HEK293 (cell line): ENCODE measurements at regions not wholly inside any gene's neighbourhood (a gene's known extent, or its start where the extent isn't known, plus 50 kb on each side); places are given as distances from the start of the nearest gene placed in this dataset.

Source experiments
- CTCF ChIA-PET: fragments of 350-600 bp; formaldehyde crosslinking; extraction: SDS; loops from one replicate; lab custom pipeline; 2021; ENCODE audit warnings: antibody characterized with exemption; lab: Yijun Ruan, JAX
- POLR2A ChIA-PET: fragments of 300-600 bp; formaldehyde crosslinking; extraction: SDS; loops from one replicate; lab custom pipeline; 2020; ENCODE audit warnings: antibody characterized with exemption, inconsistent platforms; lab: Yijun Ruan, JAX
- H3K27ac ChIP-seq: fragments of 200-500 bp; sonication (Bioruptor generic); 2 replicates; pipeline ENCODE4 v1.5.1; 2014; ENCODE audit warnings: low read depth, low read length, control low read depth, inconsistent platforms; ENCODE audit errors: extremely low read depth
- H3K36me3 ChIP-seq, 2 experiments: fragments of 200-500 bp in 1 of 2; sonication (Bioruptor generic) in 1 of 2; 1 replicate in 1 of 2; 2 replicates in 1 of 2; pipeline ENCODE4 v1.5.1; 2014 to 2017; ENCODE audit warnings: inconsistent platforms in 2 of 2, low read length in 2 of 2; ENCODE audit not compliant: control insufficient read depth in 2 of 2, insufficient read depth in 1 of 2
- H3K4me1 ChIP-seq: fragments of 200-500 bp; sonication (Bioruptor generic); 2 replicates; pipeline ENCODE4 v1.5.1; 2014; ENCODE audit warnings: mild to moderate bottlenecking, low read length, inconsistent platforms; ENCODE audit not compliant: control insufficient read depth, insufficient read depth
- H3K4me3 ChIP-seq: 2 replicates; pipeline ENCODE4 v1.5.1; 2011; ENCODE audit warnings: low read depth, mild to moderate bottlenecking, control low read depth, low read length, moderate library complexity
- H3K9me3 ChIP-seq: fragments of 200-500 bp; sonication (Bioruptor generic); 2 replicates; pipeline ENCODE4 v1.5.1; 2014; ENCODE audit warnings: low read depth, low read length, inconsistent platforms; ENCODE audit not compliant: control insufficient read depth, insufficient read depth
- HOXA7 ChIP-seq: sonication (generic); formaldehyde crosslinking; IDR thresholded peaks from 2 replicates; pipeline ENCODE4 v1.8.1; 2022; ENCODE audit warnings: missing genetic modification reagents, borderline replicate concordance
- HOXC10 ChIP-seq: sonication (generic); formaldehyde crosslinking; IDR thresholded peaks from 2 replicates; pipeline ENCODE4 v1.8.1; 2023; ENCODE audit warnings: mild to moderate bottlenecking, missing genetic modification reagents
- KLF16 ChIP-seq: fragments of 450-650 bp; formaldehyde crosslinking; IDR thresholded peaks from 2 replicates; pipeline ENCODE4 v1.5.1; 2017; ENCODE audit warnings: missing biosample characterization, missing genetic modification characterization
- SETDB1 ChIP-seq: IDR thresholded peaks from one replicate; pipeline ENCODE4 v1.6.1; 2017; ENCODE audit warnings: mild to moderate bottlenecking, low read length, moderate library complexity, mixed read lengths; ENCODE audit not compliant: insufficient read length
- SP3 ChIP-seq: fragments of 450-650 bp; formaldehyde crosslinking; IDR thresholded peaks from 2 replicates; pipeline ENCODE4 v1.5.1; 2016; ENCODE audit warnings: missing biosample characterization, missing genetic modification characterization
- ZBTB1 ChIP-seq: fragments of 450-650 bp; formaldehyde crosslinking; IDR thresholded peaks from 2 replicates; pipeline ENCODE4 v1.5.1; 2016; ENCODE audit warnings: missing biosample characterization, missing genetic modification characterization
- ZBTB44 ChIP-seq: fragments of 450-650 bp; IDR thresholded peaks from 2 replicates; pipeline ENCODE4 v1.5.1; 2018; ENCODE audit warnings: missing biosample characterization, mild to moderate bottlenecking, missing genetic modification characterization
- ZFP69B ChIP-seq: fragments of 450-650 bp; formaldehyde crosslinking; IDR thresholded peaks from 2 replicates; pipeline ENCODE4 v1.5.1; 2016; ENCODE audit warnings: missing biosample characterization, missing genetic modification characterization
- ZNF10 ChIP-seq: fragments of 450-650 bp; formaldehyde crosslinking; IDR thresholded peaks from 2 replicates; pipeline ENCODE4 v1.5.1; 2017; ENCODE audit warnings: missing biosample characterization, missing genetic modification characterization
- ZNF114 ChIP-seq: fragments of 450-650 bp; formaldehyde crosslinking; IDR thresholded peaks from 2 replicates; pipeline ENCODE4 v1.5.0; 2017; ENCODE audit warnings: missing biosample characterization, missing genetic modification characterization
- ZNF138 ChIP-seq: fragments of 450-650 bp; formaldehyde crosslinking; IDR thresholded peaks from 2 replicates; pipeline ENCODE4 v1.5.1; 2016; ENCODE audit warnings: missing biosample characterization, missing genetic modification characterization, borderline replicate concordance
- ZNF18 ChIP-seq: fragments of 450-650 bp; formaldehyde crosslinking; IDR thresholded peaks from 2 replicates; pipeline ENCODE4 v1.5.1; 2016; ENCODE audit warnings: missing biosample characterization, missing genetic modification characterization
- ZNF24 ChIP-seq: fragments of 450-650 bp; formaldehyde crosslinking; IDR thresholded peaks from 2 replicates; pipeline ENCODE4 v1.5.1; 2016; ENCODE audit warnings: missing biosample characterization, missing genetic modification characterization
- ZNF274 ChIP-seq, 2 experiments: fragments of 200-500 bp in 1 of 2; fragments of 450-650 bp in 1 of 2; sonication (Bioruptor generic) in 1 of 2; formaldehyde crosslinking in 1 of 2; IDR thresholded peaks; 2 replicates each; pipeline versions ENCODE4 v1.5.1 to v1.6.1; 2014 to 2016; ENCODE audit warnings: borderline replicate concordance in 1 of 2, inconsistent platforms in 1 of 2, low read length in 1 of 2, missing biosample characterization in 1 of 2, missing genetic modification characterization in 1 of 2
- ZNF280C ChIP-seq: fragments of 450-650 bp; formaldehyde crosslinking; IDR thresholded peaks from 2 replicates; pipeline ENCODE4 v1.5.1; 2016; ENCODE audit warnings: missing biosample characterization, missing genetic modification characterization
- ZNF362 ChIP-seq: fragments of 450-650 bp; formaldehyde crosslinking; IDR thresholded peaks from 2 replicates; pipeline ENCODE4 v1.5.1; 2016; ENCODE audit warnings: missing biosample characterization, missing genetic modification characterization
- ZNF426 ChIP-seq: fragments of 450-650 bp; formaldehyde crosslinking; IDR thresholded peaks from 2 replicates; pipeline ENCODE4 v1.5.1; 2017; ENCODE audit warnings: missing biosample characterization, missing genetic modification characterization, mild to moderate bottlenecking, inconsistent platforms, moderate library complexity
- ZNF449 ChIP-seq: fragments of 450-650 bp; formaldehyde crosslinking; IDR thresholded peaks from 2 replicates; pipeline ENCODE4 v1.5.1; 2017; ENCODE audit warnings: missing biosample characterization, mild to moderate bottlenecking, missing genetic modification characterization, moderate library complexity
- ZNF670 ChIP-seq: fragments of 450-650 bp; formaldehyde crosslinking; IDR thresholded peaks from 2 replicates; pipeline ENCODE4 v1.5.1; 2016; ENCODE audit warnings: missing biosample characterization, missing genetic modification characterization, low read depth
- ZNF791 ChIP-seq: fragments of 450-650 bp; formaldehyde crosslinking; IDR thresholded peaks from 2 replicates; pipeline ENCODE4 v1.5.1; 2016; ENCODE audit warnings: missing biosample characterization, missing genetic modification characterization
- ZNF792 ChIP-seq: fragments of 450-650 bp; formaldehyde crosslinking; IDR thresholded peaks from 2 replicates; pipeline ENCODE4 v1.5.1; 2016; ENCODE audit warnings: missing biosample characterization, missing genetic modification characterization

- no peak for TF ChIP-seq HOXA7
- TF ChIP-seq ZNF362: no peak
- TF ChIP-seq KLF16 (tag by site-specific recombination): no peak
- no peak for TF ChIP-seq ZNF792
- TF ChIP-seq SETDB1: no peak
- TF ChIP-seq ZNF426: no peak
- no peak for TF ChIP-seq ZNF18
Observed at GRCh38 chr2:167764772-167765341, 482.5 kb downstream of the STK39 start (continued).

GRCh38 chr2:167761465-167762136 is 485.8 kb downstream of the STK39 start:
- no peak overlapping the region for H3K4me3 ChIP-seq
- CTCF ChIA-PET: interaction anchor here (0.9 kb wide), 1 partner anchor 9 kb away, joined by 3 read pairs; no protein-coding TSS in a partner anchor
- POLR2A ChIA-PET: no interaction called here
- H3K4me1 ChIP-seq: no peaks in the 10 kb centered on the region
- no peaks in the 10 kb centered on the region for H3K36me3 ChIP-seq
- no peaks in the 10 kb centered on the region for H3K9me3 ChIP-seq
- TF ChIP-seq SP3 (tag by site-specific recombination): no peak
- TF ChIP-seq ZNF10 (tag by site-specific recombination): no peak
- no peak for TF ChIP-seq ZNF426
- no peak for TF ChIP-seq ZNF670 (tag by site-specific recombination)
- no peak for TF ChIP-seq ZNF791 (tag by site-specific recombination)
- no peak for TF ChIP-seq ZBTB1 (tag by site-specific recombination)
- no peak for TF ChIP-seq HOXC10 (CRISPR knock-in tag)
- no peak for TF ChIP-seq ZNF280C
- no peak for TF ChIP-seq ZFP69B (tag by site-specific recombination)
- no peak for TF ChIP-seq ZBTB44 (tag by site-specific recombination)
- no peak for TF ChIP-seq ZNF449 (tag by site-specific recombination)
- TF ChIP-seq ZNF24 (tag by site-specific recombination): no peak
- no peak for TF ChIP-seq ZNF274 (IDR thresholded peaks at IDR 0.05; ENCODE audit: low read length)
- TF ChIP-seq ZNF274 (tag by site-specific recombination; IDR thresholded peaks at IDR 0.05; ENCODE audit: borderline replicate concordance): no peak
- TF ChIP-seq ZNF114 (tag by site-specific recombination): no peak
- TF ChIP-seq ZNF138 (tag by site-specific recombination): no peak
- TF ChIP-seq, all 188 proteins: peak for 0
- H3K27ac ChIP-seq: no peak overlapping the region
